CD4-positive, CD25-positive, alpha-beta regulatory T cell (primary cell): ENCODE measurements at regions not wholly inside any gene's neighbourhood (a gene's known extent, or its start where the extent isn't known, plus 50 kb on each side); places are given as distances from the start of the nearest gene placed in this dataset.
"Not testable (repeated sequence)": the region's sequence is repeated elsewhere in the genome, so short reads cannot be mapped to it uniquely, and the experiment has no call there.

Source experiments
- ATAC-seq, 2 donors: fragments of 150-1000 bp; cut with Tn5 transposase; one replicate each; pipeline ENCODE4 v1.10.0; 2021; ENCODE audit warnings: low read depth in 2 of 2, moderate number of reproducible peaks in 2 of 2, moderate library complexity in 1 of 2
- DNase-seq, 3 donors: peaks; one replicate each; pipeline versions ENCODE4 v3.0.0 to v3.0.0-alpha.2; 2012 to 2022; ENCODE audit warnings: mixed read lengths in 1 of 3
- H3K27ac ChIP-seq: one replicate; pipeline ENCODE4 v1.7.0; 2013; ENCODE audit warnings: mild to moderate bottlenecking, low read length; ENCODE audit not compliant: insufficient read depth, poor library complexity, severe bottlenecking
- H3K27me3 ChIP-seq: one replicate; pipeline ENCODE4 v1.7.0; 2013; ENCODE audit warnings: low read length; ENCODE audit not compliant: control insufficient read depth, insufficient read depth
- H3K36me3 ChIP-seq: one replicate; pipeline ENCODE4 v1.7.0; 2013; ENCODE audit warnings: mild to moderate bottlenecking, low read length, moderate library complexity; ENCODE audit not compliant: control insufficient read depth, insufficient read depth
- H3K4me1 ChIP-seq: 2 replicates; pipeline ENCODE4 v1.7.0; 2013; ENCODE audit warnings: mild to moderate bottlenecking, low read length; ENCODE audit not compliant: insufficient read depth, control insufficient read depth, poor library complexity, severe bottlenecking
- H3K4me3 ChIP-seq: one replicate; pipeline ENCODE4 v1.7.0; 2013; ENCODE audit warnings: low read depth, mild to moderate bottlenecking, low read length, moderate library complexity
- H3K9me3 ChIP-seq, 2 experiments: 1 replicate in 1 of 2; 2 replicates in 1 of 2; pipeline ENCODE4 v1.7.0; 2013; ENCODE audit warnings: low read length in 2 of 2, mild to moderate bottlenecking in 1 of 2, moderate library complexity in 1 of 2; ENCODE audit not compliant: control insufficient read depth in 2 of 2
- H3K27ac Mint-ChIP-seq, 3 donors: one replicate each; pipeline ENCODE4 v1.8.0; 2020 to 2022; ENCODE audit warnings: mild to moderate bottlenecking in 3 of 3, mixed read lengths in 3 of 3, moderate library complexity in 2 of 3
- H3K27me3 Mint-ChIP-seq: one replicate; pipeline ENCODE4 v1.8.0; 2022; ENCODE audit warnings: mild to moderate bottlenecking, mixed read lengths
- H3K36me3 Mint-ChIP-seq: one replicate; pipeline ENCODE4 v1.8.0; 2020; ENCODE audit warnings: mixed read lengths
- H3K4me1 Mint-ChIP-seq, 4 donors: one replicate each; pipeline ENCODE4 v1.8.0; 2020 to 2022; ENCODE audit warnings: mixed read lengths in 4 of 4, mild to moderate bottlenecking in 1 of 4
- H3K4me3 Mint-ChIP-seq, 4 donors: one replicate each; pipeline ENCODE4 v1.8.0; 2020 to 2022; ENCODE audit warnings: mild to moderate bottlenecking in 4 of 4, mixed read lengths in 4 of 4, moderate library complexity in 3 of 4
- H3K9me3 Mint-ChIP-seq, 7 donors: one replicate each; pipeline ENCODE4 v1.8.0; 2020 to 2022; ENCODE audit warnings: mixed read lengths in 7 of 7, mild to moderate bottlenecking in 3 of 7, moderate library complexity in 2 of 7

- H3K9me3 Mint-ChIP-seq, result no peaks in the 10 kb centered on the region
- peaks cover 0 to 6% (median 0%) of the 10 kb centered on the region in 4 donors for H3K4me1 Mint-ChIP-seq
- ATAC-seq, result no peak
- no peak for DNase-seq
- peaks cover 3% of the 10 kb centered on the region for H3K36me3 Mint-ChIP-seq
- no peak overlapping the region for H3K27ac Mint-ChIP-seq
- Histone ChIP-seq H3K36me3 (no peaks in the 10 kb centered on the region), H3K4me1 (no peaks in the 10 kb centered on the region), H3K9me3 (no peaks in the 10 kb centered on the region), H3K27me3 (peaks cover 25% of the 10 kb centered on the region), H3K4me3 (no peak overlapping the region), H3K27ac (no peak overlapping the region)
- peaks cover 64% of the 10 kb centered on the region for H3K27me3 Mint-ChIP-seq
- no peak overlapping the region for H3K4me3 Mint-ChIP-seq
Measured at GRCh38 chr5:138637256-138637655, 62.1 kb upstream of the HSPA9 start.

DNA sequence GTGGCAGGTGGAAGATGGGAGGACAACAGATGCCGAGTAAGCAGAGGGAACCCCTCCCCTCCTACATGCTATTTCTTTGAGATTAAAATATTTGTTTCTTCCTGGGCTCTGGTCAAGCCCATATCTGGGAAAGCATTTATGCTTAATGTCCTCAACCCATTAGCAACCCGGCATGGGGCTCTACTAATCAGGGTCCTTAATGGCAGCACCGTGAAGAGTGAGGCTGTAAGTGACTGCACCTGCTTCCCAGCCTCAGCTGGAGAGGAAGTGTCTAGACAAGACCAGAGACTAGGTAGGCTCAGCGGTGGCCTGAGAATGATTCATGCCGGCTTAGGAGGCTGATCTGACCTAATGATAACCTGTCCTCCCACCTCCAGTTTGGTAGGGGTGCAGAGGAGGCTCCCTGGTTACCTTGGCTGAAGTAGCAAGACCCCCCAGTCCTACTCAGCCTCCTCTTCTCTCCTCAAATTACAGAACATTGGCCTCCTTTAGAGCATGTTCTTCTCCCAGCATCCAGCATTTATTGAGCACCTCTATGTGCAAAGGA is 61.3 kb upstream of the HSPA9 start:
- peaks cover 65% of the 10 kb centered on the region for H3K27me3 Mint-ChIP-seq
- Histone ChIP-seq H3K36me3 (no peaks in the 10 kb centered on the region), H3K27ac (no peak overlapping the region), H3K4me3 (no peak overlapping the region), H3K4me1 (no peaks in the 10 kb centered on the region), H3K9me3 (no peaks in the 10 kb centered on the region), H3K27me3 (peaks cover 25% of the 10 kb centered on the region)
- H3K9me3 Mint-ChIP-seq, result no peaks in the 10 kb centered on the region
- no peak overlapping the region for H3K27ac Mint-ChIP-seq
- DNase-seq, result no peak
- no peak for ATAC-seq
- peaks cover 0 to 6% (median 0%) of the 10 kb centered on the region in 4 donors for H3K4me1 Mint-ChIP-seq
- no peak overlapping the region for H3K4me3 Mint-ChIP-seq
- peaks cover 3% of the 10 kb centered on the region for H3K36me3 Mint-ChIP-seq

- Mint-ChIP-seq H3K36me3 (peaks cover 3% of the 10 kb centered on the region), H3K27ac (no peak overlapping the region), H3K9me3 (no peaks in the 10 kb centered on the region), H3K27me3 (peaks cover 67% of the 10 kb centered on the region), H3K4me3 (no peak overlapping the region), H3K4me1 (peaks cover 0 to 6% (median 0%) of the 10 kb centered on the region in 4 donors)
- Histone ChIP-seq H3K27me3 (peaks cover 25% of the 10 kb centered on the region), H3K27ac (no peak overlapping the region), H3K9me3 (no peaks in the 10 kb centered on the region), H3K36me3 (no peaks in the 10 kb centered on the region), H3K4me1 (no peaks in the 10 kb centered on the region), H3K4me3 (no peak overlapping the region)
- DNase-seq (no peak), ATAC-seq (no peak)
Measured at GRCh38 chr5:138635708-138636107, 60.5 kb upstream of the HSPA9 start.

DNA sequence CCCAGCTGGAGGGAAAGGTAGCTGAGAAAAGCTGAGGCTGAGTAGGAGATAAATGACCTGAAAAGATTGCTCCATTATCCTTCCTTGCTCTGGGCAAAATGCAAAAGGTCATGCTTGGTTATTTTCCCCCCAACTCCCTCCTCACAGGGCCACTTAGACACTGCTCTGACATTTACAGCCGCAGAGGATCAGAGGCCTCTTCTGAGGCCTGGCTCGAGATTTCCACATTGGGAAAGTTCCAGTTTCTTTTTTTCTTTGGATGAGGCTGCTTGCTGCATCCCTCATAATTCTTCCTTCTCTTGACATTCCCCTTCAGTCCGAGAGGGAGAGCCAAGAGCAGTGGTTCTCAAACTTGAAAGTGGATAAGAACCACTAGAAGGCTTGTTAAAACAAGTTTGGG is 60.1 kb upstream of the HSPA9 start:
- Histone ChIP-seq H3K9me3 (no peaks in the 10 kb centered on the region), H3K36me3 (no peaks in the 10 kb centered on the region), H3K27ac (no peak overlapping the region), H3K4me3 (no peak overlapping the region), H3K27me3 (peaks cover 23% of the 10 kb centered on the region), H3K4me1 (no peaks in the 10 kb centered on the region)
- peaks cover 67% of the 10 kb centered on the region for H3K27me3 Mint-ChIP-seq
- DNase-seq (no peak), ATAC-seq (no peak)
- H3K9me3 Mint-ChIP-seq, result no peaks in the 10 kb centered on the region
- no peak overlapping the region for H3K4me3 Mint-ChIP-seq
- no peak overlapping the region for H3K27ac Mint-ChIP-seq
- H3K4me1 Mint-ChIP-seq, result peaks cover 0 to 6% (median 0%) of the 10 kb centered on the region in 4 donors
- H3K36me3 Mint-ChIP-seq, result peaks cover 3% of the 10 kb centered on the region

DNA sequence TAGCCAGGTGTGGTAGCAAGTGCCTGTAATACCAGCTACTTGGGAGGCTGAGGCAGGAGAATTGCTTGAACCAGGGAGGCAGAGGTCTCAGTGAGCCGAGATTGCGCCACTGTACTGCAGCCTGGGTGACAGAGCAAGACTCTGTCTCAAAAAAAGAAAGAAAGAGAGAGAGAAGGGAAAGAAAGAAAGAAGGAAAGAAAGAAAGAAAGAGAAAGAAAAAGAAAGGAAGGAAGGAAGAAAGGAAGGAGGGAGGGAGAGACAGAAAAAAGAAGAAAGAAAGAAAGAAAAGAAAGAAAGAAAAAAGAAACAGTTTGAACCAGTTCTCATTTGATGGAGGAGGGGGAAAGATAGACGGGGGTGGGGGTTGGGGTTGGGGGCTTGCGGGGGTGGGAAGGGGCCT is 59.6 kb upstream of the HSPA9 start:
- H3K27me3 Mint-ChIP-seq, result peaks cover 66% of the 10 kb centered on the region
- H3K36me3 Mint-ChIP-seq, H3K9me3 ChIP-seq, H3K36me3 ChIP-seq, H3K4me1 ChIP-seq, H3K4me1 Mint-ChIP-seq, ATAC-seq, DNase-seq, H3K27ac Mint-ChIP-seq, H3K4me3 Mint-ChIP-seq, H3K9me3 Mint-ChIP-seq, H3K27ac ChIP-seq, H3K4me3 ChIP-seq: not testable (repeated sequence)
- peaks cover 23% of the 10 kb centered on the region for H3K27me3 ChIP-seq

GRCh38 chr5:138632900-138633489 is 57.8 kb upstream of the HSPA9 start:
- ATAC-seq (no peak), DNase-seq (peak in 1 of 3 donors; percentile 26)
- Mint-ChIP-seq H3K27me3 (peaks cover 57% of the 10 kb centered on the region), H3K36me3 (peaks cover 3% of the 10 kb centered on the region), H3K27ac (no peak overlapping the region), H3K9me3 (no peaks in the 10 kb centered on the region), H3K4me1 (peaks cover 0 to 6% (median 0%) of the 10 kb centered on the region in 4 donors), H3K4me3 (no peak overlapping the region)
- peaks cover 20% of the 10 kb centered on the region for H3K27me3 ChIP-seq
- H3K4me1 ChIP-seq, result no peaks in the 10 kb centered on the region
- no peaks in the 10 kb centered on the region for H3K9me3 ChIP-seq
- H3K27ac ChIP-seq, result no peak overlapping the region
- no peak overlapping the region for H3K4me3 ChIP-seq
- no peaks in the 10 kb centered on the region for H3K36me3 ChIP-seq

GRCh38 chr5:138631096-138631928 is 56.1 kb upstream of the HSPA9 start:
- no peaks in the 10 kb centered on the region for H3K36me3 ChIP-seq

More at GRCh38 chr5:138631096-138631928, 56.1 kb upstream of the HSPA9 start:
- DNase-seq (no peak), ATAC-seq (no peak)
- Histone ChIP-seq H3K9me3 (no peaks in the 10 kb centered on the region), H3K4me3 (no peak overlapping the region), H3K4me1 (no peaks in the 10 kb centered on the region), H3K27ac (no peak overlapping the region), H3K27me3 (peaks cover 15% of the 10 kb centered on the region)
- Mint-ChIP-seq H3K4me3 (no peak overlapping the region), H3K4me1 (peaks cover 0 to 6% (median 0%) of the 10 kb centered on the region in 4 donors), H3K27ac (no peak overlapping the region), H3K9me3 (peaks cover 0 to 3% (median 0%) of the 10 kb centered on the region in 7 donors), H3K36me3 (peaks cover 3% of the 10 kb centered on the region), H3K27me3 (peaks cover 52% of the 10 kb centered on the region)
